ENCODE measurements at regions not wholly inside any gene's neighbourhood (a gene's known extent, or its start where the extent isn't known, plus 50 kb on each side); places are given as distances from the start of the nearest gene placed in this dataset.
"Not testable (repeated sequence)": the region's sequence is repeated elsewhere in the genome, so short reads cannot be mapped to it uniquely, and the experiment has no call there.

DNA sequence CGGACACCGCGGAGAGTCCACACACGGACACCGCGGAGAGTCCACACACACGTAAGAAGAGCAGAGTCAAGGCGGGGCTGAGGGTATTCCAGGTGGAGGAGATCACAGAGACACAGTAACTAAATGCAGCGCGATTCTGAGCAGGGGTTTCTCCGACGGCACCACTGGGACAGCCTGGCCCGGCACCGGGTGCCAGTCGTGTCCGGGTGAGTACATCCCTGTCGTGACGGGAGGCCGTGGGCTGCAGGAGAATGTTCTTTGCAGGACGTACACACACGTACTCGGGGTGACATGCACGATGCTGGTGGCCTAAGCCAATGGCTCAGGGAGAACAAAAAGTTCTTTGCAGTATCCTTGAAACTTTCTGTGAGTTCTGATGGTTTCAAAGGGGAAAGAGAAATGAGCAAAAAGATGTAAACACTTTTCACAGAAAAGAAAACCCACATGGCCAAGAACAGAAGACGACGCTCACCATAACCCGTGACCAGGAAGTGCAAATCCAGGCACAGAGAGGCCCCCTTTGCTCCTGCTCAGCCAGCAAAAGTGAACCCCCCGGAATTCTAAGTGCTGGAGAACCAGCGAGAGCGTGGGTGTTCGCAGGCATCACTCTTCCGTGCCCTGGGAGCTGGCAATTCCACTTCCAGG is 53.7 kb upstream of the METRNL start:
- no peak for FAIRE-seq
- Histone ChIP-seq H3K9me3 (ENCODE audit: control insufficient read depth, low read depth, low read length) (no peaks in the 10 kb centered on the region), H3K4me2 (ENCODE audit: control insufficient read depth, extremely low read depth, insufficient read depth, low read depth, low read length) (no peak overlapping the region), H3K4me1 (ENCODE audit: control insufficient read depth, extremely low read depth, insufficient read depth, low read length) (no peaks in the 10 kb centered on the region), H3K36me3 (ENCODE audit: control insufficient read depth in 2 of 2, extremely low read depth in 1 of 2, insufficient read depth in 2 of 2, low read length in 2 of 2) (no peaks in the 10 kb centered on the region), H3K27ac (ENCODE audit: control insufficient read depth, insufficient read depth, low read length) (no peak overlapping the region), H3K9me1 (ENCODE audit: control insufficient read depth, extremely low read depth, insufficient read depth, low read length) (no peaks in the 10 kb centered on the region), H3K79me2 (ENCODE audit: control insufficient read depth, insufficient read depth, low read length) (no peaks in the 10 kb centered on the region), H3K9ac (ENCODE audit: control insufficient read depth, extremely low read depth, insufficient read depth, low read length) (no peak overlapping the region), H3K27me3 (ENCODE audit: control insufficient read depth, extremely low read depth, insufficient read depth, low read length) (no peaks in the 10 kb centered on the region), H2AFZ (ENCODE audit: control insufficient read depth, low read length) (no peak overlapping the region), H3K4me3 (ENCODE audit: control insufficient read depth in 2 of 3, extremely low read depth in 1 of 3, insufficient read depth in 2 of 3, low read depth in 1 of 3, low read length in 3 of 3) (no peak overlapping the region), H4K20me1 (ENCODE audit: control insufficient read depth, extremely low read depth, insufficient read depth, low read length) (no peaks in the 10 kb centered on the region)
- dilution Hi-C loops (cut with MboI; ENCODE audit: extremely low pct_ligation_motif_present, low sequenced_read_pairs) = no loop called here
- DNase-seq (ENCODE audit: low read depth, low spot score) = no peak
- no peak for TF ChIP-seq EZH2 (IDR thresholded peaks at IDR 0.05; ENCODE audit: low read length)
- TF ChIP-seq, protein P1, sequence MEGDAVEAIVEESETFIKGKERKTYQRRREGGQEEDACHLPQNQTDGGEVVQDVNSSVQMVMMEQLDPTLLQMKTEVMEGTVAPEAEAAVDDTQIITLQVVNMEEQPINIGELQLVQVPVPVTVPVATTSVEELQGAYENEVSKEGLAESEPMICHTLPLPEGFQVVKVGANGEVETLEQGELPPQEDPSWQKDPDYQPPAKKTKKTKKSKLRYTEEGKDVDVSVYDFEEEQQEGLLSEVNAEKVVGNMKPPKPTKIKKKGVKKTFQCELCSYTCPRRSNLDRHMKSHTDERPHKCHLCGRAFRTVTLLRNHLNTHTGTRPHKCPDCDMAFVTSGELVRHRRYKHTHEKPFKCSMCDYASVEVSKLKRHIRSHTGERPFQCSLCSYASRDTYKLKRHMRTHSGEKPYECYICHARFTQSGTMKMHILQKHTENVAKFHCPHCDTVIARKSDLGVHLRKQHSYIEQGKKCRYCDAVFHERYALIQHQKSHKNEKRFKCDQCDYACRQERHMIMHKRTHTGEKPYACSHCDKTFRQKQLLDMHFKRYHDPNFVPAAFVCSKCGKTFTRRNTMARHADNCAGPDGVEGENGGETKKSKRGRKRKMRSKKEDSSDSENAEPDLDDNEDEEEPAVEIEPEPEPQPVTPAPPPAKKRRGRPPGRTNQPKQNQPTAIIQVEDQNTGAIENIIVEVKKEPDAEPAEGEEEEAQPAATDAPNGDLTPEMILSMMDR (optimal IDR thresholded peaks at IDR 0.05 in 1 of 3, IDR thresholded peaks at IDR 0.05 in 1 of 3, conservative IDR thresholded peaks at IDR 0.05 in 1 of 3; ENCODE audit: extremely low read depth in 1 of 3, insufficient read depth in 2 of 3, low read length in 3 of 3) = no peak

- FAIRE-seq = no peak
- Histone ChIP-seq H3K4me1 (ENCODE audit: control insufficient read depth, extremely low read depth, insufficient read depth, low read length) (no peaks in the 10 kb centered on the region), H3K27me3 (ENCODE audit: control insufficient read depth, extremely low read depth, insufficient read depth, low read length) (no peaks in the 10 kb centered on the region), H3K4me2 (ENCODE audit: control insufficient read depth, extremely low read depth, insufficient read depth, low read depth, low read length) (no peak overlapping the region), H3K36me3 (ENCODE audit: control insufficient read depth in 2 of 2, extremely low read depth in 1 of 2, insufficient read depth in 2 of 2, low read length in 2 of 2) (no peaks in the 10 kb centered on the region), H3K9me1 (ENCODE audit: control insufficient read depth, extremely low read depth, insufficient read depth, low read length) (no peaks in the 10 kb centered on the region), H2AFZ (ENCODE audit: control insufficient read depth, low read length) (no peak overlapping the region), H3K9me3 (ENCODE audit: control insufficient read depth, low read depth, low read length) (no peaks in the 10 kb centered on the region), H3K27ac (ENCODE audit: control insufficient read depth, insufficient read depth, low read length) (no peak overlapping the region), H3K79me2 (ENCODE audit: control insufficient read depth, insufficient read depth, low read length) (no peaks in the 10 kb centered on the region), H3K9ac (ENCODE audit: control insufficient read depth, extremely low read depth, insufficient read depth, low read length) (no peak overlapping the region), H4K20me1 (ENCODE audit: control insufficient read depth, extremely low read depth, insufficient read depth, low read length) (no peaks in the 10 kb centered on the region), H3K4me3 (ENCODE audit: control insufficient read depth in 2 of 3, extremely low read depth in 1 of 3, insufficient read depth in 2 of 3, low read depth in 1 of 3, low read length in 3 of 3) (no peak overlapping the region)
- dilution Hi-C loops (cut with MboI; ENCODE audit: extremely low pct_ligation_motif_present, low sequenced_read_pairs) = no loop called here
- no peak for DNase-seq (ENCODE audit: low read depth, low spot score)
- TF ChIP-seq, protein P1 (optimal IDR thresholded peaks at IDR 0.05 in 1 of 3, IDR thresholded peaks at IDR 0.05 in 1 of 3, conservative IDR thresholded peaks at IDR 0.05 in 1 of 3; ENCODE audit: extremely low read depth in 1 of 3, insufficient read depth in 2 of 3, low read length in 3 of 3) = no peak
Observed at GRCh38 chr17:83026311-83026811, 53.0 kb upstream of the METRNL start.

DNA sequence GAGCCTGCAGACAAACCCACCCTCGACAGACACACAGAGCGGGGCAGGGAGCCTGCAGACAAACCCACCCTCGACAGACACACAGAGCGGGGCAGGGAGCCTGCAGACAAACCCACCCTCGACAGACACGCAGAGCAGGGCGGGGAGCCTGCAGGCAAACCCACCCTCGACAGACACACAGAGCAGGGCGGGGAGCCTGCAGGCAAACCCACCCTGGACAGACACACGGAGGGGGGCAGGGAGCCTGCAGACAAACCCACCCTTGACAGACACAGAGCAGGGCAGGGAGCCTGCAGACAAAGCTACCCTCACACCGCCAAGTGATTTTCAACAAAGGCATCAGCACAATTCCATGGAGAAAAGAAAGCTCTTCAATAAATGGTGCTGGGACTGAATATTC is 52.5 kb upstream of the METRNL start:
- dilution Hi-C loops (cut with MboI; ENCODE audit: extremely low pct_ligation_motif_present, low sequenced_read_pairs) = not testable (repeated sequence)

More for the DNA sequence above, 52.5 kb upstream of the METRNL start:
- H3K4me3 ChIP-seq (ENCODE audit: control insufficient read depth in 2 of 3, extremely low read depth in 1 of 3, insufficient read depth in 2 of 3, low read depth in 1 of 3, low read length in 3 of 3); DNase-seq (ENCODE audit: low read depth, low spot score); H3K79me2 ChIP-seq (ENCODE audit: control insufficient read depth, insufficient read depth, low read length); H3K27ac ChIP-seq (ENCODE audit: control insufficient read depth, insufficient read depth, low read length); H2AFZ ChIP-seq (ENCODE audit: control insufficient read depth, low read length); H3K9me1 ChIP-seq (ENCODE audit: control insufficient read depth, extremely low read depth, insufficient read depth, low read length); H3K27me3 ChIP-seq (ENCODE audit: control insufficient read depth, extremely low read depth, insufficient read depth, low read length); FAIRE-seq; H4K20me1 ChIP-seq (ENCODE audit: control insufficient read depth, extremely low read depth, insufficient read depth, low read length); H3K9me3 ChIP-seq (ENCODE audit: control insufficient read depth, low read depth, low read length); H3K36me3 ChIP-seq (ENCODE audit: control insufficient read depth in 2 of 2, extremely low read depth in 1 of 2, insufficient read depth in 2 of 2, low read length in 2 of 2); H3K4me1 ChIP-seq (ENCODE audit: control insufficient read depth, extremely low read depth, insufficient read depth, low read length); H3K9ac ChIP-seq (ENCODE audit: control insufficient read depth, extremely low read depth, insufficient read depth, low read length); H3K4me2 ChIP-seq (ENCODE audit: control insufficient read depth, extremely low read depth, insufficient read depth, low read depth, low read length): not testable (repeated sequence)
